HG02678 (cell line): ENCODE measurements at regions not wholly inside any gene's neighbourhood (a gene's known extent, or its start where the extent isn't known, plus 50 kb on each side); places are given as distances from the start of the nearest gene placed in this dataset.
"Not testable (repeated sequence)": the region's sequence is repeated elsewhere in the genome, so short reads cannot be mapped to it uniquely, and the experiment has no call there.

Experiments
- ATAC-seq: cut with Tn5 transposase; IDR thresholded peaks from one replicate; pipeline ENCODE4 v1.9.1; 2021; ENCODE audit warnings: mild to moderate bottlenecking, moderate library complexity; ENCODE audit not compliant: unreplicated experiment

DNA sequence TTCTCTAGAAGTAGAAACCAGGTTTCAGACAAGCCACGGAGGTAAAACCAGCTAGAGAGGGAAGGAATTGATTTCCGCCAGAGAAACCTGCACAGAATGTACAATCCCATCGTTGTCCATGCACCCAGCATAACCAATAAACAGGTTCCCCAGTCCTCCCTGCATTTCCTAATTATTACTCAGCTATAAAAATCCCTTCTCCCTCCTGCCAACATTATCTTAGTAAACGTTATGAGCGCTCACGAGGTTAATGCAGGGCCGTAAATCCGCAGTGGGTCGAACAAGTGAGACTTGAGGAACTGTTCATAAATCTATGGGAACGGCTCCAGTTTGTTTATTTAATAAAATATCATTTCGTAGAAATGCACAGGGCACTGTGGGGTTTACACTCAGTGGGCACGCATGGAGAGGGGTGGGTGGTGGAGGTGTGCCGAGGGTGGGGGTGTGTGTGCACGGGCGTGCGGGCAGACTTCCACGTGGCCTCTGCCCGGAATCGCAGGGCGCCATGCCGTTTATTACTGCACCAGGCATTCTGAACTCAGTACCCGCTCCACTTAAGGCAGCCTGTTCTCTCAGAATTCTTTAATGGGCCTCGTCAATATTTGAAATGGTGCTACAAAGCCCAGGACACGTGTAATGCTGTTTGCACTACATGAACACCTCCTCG, 257.3 kb downstream of the MIAT start:
- ATAC-seq, result no peak

DNA sequence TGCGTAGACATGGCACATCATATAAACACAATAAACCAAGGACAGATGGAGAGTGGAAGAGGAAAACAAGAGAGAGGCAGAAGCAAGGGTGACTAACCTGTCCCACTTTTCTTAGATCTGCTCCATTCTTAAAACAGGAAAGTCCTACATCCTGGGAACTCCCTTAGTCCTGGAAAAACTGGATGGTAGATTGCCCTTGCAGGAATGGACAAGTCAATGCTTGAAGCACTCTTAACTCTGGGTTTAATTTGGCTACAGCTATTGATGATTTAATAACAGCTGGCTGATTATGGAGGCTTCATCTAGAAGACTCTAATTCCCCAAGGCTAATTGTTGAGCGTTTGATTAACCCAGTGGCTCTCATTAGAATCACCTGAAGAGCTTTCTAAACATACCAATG, 258.8 kb downstream of the MIAT start:
- ATAC-seq, result no peak

DNA sequence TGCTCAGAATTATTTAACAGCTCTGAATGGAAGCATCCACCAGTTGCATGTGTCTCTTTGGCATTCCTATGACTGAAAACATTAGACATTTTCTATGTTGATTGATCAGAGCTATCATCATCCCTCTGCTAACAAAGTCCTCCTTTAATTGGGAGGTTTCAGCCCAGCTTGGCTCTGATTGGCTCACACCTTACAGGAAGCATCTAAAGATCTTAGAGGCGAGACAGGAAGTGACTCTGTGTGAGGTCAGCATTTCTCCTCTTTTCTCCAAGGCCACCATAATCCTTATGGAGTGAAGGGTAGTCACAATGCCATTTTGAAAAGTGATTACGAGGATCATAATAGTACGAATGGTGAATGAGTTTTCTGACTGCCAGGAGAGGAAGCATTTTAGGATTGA, 260.8 kb downstream of the MIAT start:
- ATAC-seq, result no peak

DNA sequence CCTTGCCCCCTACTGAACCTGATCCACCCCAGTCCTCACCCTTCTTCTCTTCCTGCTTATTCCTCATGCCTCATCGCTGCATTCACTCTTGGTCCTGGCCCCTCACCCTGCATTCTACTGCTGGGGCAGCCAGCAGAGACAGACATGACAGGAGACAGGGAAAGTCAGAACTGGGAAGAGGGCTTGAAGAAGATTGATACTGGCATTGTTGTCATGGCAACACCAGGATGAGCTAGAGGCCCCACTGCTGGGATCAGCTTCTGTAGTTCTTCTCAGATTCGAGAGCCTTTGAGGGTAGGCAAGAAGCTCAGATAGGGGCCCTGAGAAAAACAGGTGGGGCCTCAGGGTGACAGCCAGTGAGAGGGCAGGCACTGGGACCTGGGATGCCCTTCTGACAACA, 264.3 kb downstream of the MIAT start:
- no peak for ATAC-seq

DNA sequence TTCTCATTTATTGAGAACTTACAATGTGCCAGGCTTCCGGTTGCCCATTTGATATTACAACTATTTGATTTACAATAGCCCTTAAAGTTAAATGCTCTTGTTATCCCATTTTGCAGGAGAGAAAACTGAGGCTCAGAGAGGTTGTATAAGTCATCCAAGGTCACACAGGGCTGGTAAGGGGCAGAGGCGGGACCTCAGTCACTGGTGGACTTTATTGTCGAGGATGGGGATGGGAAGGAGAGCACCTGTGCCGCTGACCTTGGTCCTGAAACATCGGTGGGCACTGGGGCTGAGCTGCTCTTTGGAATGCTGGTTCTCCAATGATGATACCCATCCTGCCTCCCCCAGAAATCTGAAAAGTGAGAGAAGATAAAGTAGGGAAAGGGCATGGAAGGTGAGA, 265.4 kb downstream of the MIAT start:
- ATAC-seq, result no peak

DNA sequence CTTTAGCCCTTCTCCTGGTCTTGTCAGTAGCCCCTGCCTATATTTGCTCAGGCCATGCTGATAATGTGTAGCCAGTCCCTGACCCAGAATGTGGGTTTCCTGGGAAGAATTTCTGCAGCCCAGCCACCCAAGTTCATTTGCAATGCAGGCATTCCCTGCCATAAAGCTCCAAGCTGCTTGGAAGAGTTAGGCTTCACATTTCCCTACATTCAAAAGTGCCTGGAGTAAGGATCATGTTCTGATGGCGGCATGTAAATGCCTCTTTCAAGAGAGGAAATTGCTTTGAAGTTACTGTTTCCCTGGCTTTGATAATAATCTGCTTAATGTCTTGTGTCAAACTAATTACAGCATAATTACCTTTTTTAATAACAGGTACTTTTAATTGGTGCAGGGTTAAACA, 266.1 kb downstream of the MIAT start:
- ATAC-seq, result no peak

DNA sequence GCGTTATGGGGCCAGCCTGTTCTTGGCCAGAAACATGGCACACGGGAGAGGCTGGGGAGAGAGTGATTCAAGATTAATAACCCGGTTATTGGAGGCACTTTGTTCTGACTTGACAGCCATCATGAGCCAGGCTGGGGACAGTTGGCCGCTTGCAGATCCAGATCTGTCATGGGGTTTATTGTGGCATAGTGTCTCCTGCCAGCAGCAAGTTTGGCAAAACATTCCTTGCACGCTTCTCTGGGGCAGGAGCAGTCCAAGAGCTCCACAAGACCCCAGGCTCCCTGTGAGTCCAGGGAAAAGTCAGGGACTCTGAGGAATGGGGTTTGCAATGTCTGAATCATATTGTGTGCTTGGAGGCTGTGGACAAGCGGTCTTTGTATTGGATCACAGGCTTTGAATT, 270.4 kb downstream of the MIAT start:
- ATAC-seq, result no peak

DNA sequence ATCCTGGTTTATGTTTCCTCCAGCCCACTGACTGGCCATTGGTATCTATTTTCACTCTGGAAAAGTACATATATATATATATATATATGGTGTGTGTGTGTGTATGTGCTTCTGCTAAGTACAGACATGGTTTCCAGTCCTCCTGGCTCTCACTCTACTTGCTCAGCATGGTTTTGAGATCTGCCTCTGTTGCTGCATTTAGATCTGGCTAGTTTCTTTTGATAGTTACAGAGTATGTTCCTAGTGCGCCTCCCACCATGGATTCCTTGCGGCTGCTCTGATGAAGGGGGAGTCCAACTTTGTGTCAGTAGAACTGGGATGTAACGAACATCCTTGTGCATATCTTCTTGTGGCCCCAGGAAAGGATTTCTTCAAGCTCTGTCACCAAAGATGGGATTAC, 274.1 kb downstream of the MIAT start:
- ATAC-seq, result no peak

DNA sequence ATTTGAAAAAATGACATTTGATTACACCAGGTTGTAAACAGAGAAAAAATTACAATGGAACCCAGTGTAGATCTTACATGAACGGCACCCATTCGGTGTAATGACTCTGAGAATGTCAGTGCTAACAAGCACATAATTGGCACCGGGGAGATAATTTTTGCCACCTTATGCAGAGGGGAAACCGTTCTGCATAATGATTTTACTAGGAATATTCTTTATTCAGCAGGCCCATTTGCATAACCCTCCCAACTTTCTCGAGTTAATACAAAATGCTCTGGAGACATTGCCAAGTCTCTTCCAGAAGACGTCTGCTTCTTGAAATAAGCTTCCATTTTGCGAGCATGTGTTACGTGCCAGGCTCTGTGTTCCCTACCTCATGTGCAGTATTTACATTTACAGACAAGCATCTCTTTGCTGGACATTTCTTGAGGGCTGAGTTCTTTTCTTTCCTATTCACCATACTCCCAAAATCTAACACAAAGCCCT, 275.8 kb downstream of the MIAT start:
- ATAC-seq, result no peak

DNA sequence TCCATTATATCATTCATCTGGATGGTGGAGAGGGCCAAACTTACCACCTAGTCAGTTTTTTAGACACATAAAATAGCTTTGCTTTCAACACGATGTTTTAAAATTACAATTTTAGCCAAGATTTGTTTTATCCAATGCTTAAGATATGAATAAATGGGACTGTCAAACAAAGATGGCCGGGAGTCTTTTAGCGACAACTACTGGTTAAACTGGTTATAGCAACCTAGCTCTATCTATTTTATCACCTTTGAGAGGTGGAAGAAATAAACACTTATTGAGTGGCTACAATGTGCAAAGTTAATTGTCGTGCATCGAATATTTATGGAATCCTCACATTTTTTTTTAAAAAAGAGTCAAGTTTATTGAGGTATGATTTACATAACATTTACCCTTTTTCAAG, 279.8 kb downstream of the MIAT start:
- ATAC-seq, result no peak

DNA sequence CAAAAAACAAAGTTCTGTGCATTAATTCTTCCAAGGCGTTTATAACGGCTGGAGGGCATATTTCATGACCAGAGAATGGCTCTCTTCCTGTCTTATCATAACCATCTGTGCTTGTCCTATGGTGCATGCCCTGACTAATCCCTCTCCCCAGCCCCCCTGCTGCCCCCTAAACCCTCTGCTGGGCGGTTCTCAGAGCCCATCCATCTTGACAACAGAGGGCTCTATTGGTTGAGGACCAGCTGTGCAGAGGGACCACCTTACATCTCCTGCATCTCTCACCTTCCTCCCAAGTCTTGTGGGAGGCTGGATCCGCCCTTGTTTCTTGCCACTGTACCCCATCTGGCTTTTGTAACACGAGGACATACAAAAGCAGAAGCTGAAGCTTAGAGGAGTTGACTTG, 282.1 kb downstream of the MIAT start:
- ATAC-seq, result no peak

DNA sequence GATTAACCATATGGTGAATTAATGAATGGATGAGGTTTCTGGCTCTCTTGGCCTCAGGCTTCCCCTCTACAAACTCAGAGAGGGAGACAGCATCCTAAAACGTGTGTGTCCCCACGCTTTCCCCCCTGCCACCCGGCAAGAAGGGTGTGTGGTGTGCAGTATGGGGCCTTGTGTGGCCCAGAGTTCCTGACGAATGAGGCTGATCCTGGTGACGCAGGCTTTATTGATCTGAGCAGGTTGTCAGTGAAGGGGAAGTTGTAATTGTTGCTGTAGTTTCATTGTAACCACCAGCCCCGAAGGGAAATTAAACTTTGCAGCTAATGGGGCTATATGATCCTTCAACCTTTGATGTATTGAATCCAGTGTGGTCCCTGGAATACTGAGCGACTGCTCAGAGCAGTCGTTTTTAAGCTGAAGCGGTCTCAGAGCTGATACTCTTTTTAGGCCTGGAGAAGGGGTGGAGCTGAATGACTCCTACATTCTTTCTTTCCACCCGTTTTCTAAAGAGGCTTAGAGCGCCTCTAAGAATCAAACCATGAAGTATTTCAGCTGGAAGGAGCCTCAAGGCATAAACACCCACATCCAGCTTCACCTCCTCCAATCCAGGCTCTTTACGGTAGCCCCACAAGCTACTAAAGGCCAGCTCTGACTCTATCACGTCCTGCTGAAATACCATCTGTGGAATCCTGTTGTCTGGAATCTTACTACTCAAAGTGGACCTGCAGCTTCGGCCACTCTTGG, 284.7 kb downstream of the MIAT start:
- no peak for ATAC-seq

DNA sequence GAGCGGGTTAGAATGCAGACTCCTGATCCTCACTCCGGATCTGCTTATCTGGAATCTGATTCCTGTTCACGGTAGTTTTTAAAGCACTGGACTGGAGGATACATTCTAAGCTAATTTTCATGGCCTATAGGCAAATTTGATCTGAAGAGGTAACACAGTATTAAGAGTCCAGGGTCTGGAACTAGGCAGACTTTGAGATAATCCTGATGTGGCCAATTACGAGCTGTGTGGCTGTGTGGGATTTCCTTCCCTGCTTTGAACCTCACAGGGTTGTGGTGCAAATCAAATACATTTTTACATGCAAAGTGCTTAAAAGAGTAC, 285.2 kb downstream of the MIAT start:
- ATAC-seq, result no peak

DNA sequence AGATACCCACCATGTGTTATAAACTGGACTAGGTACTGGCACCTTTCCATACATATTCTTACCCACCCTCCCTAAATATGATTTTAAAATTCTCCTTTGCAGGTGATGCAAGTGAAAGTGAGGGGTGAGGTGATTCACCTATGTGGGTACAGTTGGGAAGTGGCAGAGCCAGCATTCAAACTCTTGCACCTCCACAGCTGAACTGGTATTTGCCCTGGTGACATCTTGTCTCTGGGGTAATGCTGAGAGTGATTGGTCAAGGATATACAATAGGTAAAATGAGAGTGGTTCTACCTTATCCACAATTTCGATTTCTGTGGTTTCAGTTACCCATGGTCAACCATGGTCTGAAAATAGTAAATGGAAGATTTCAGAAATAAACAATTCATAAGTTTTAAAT, 288.2 kb downstream of the MIAT start:
- no peak for ATAC-seq

DNA sequence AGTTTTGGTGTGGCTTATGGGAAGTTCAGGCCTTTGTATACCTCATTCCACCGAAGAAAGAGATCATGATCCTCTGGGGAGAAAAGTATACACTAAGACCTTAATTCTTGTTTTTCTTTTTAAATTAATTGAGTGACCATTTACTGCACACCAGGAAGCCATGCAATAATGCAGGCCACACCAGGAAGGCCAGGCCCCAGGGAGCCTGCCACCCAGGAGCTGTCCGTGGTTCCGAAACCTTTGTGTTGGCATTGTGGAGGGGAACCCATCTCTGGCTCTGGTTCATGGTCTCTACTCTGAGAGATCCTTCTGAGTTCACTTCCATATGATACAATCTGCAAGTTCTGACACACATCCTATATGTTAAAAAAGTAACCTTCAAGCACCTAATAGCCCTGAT, 291.8 kb downstream of the MIAT start:
- no peak for ATAC-seq

DNA sequence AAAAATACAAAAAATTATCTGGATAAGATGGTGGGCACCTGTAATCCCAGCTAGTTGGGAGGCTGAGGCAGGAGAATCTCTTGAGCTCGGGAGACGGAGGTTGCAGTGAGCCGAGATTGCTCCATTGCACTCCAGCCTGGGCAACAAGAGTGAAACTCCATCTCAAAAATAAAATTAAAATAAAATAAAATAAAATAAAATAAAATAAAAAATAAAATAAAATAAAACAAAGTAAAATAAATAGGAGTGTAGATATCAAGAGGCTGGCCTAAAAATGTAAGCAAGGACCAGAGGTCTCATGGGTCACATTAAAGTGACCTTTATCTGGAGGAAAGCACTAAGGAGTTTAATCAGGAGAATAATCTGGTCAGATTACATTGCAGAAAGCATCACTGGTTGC, 293.8 kb downstream of the MIAT start:
- ATAC-seq, result not testable (repeated sequence)

DNA sequence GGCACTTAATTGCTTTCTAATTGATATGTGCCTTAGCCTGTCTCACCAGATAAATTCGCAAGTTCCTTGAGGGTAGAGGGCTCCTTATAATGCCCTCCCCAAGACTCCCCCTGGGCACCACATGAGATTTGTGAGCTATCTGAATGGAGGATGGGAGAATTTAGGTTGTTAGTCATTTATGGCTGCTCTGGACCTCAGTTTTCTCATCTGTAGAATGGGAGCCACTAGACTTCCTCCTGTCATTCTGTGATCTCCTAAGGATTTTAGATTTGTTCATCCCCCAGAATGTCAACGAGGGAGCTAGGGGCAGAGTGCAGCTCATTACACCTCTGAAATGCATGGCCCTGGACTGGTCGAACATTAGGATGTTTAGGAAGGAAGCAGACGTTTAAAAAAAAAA, 294.6 kb downstream of the MIAT start:
- ATAC-seq, result no peak

DNA sequence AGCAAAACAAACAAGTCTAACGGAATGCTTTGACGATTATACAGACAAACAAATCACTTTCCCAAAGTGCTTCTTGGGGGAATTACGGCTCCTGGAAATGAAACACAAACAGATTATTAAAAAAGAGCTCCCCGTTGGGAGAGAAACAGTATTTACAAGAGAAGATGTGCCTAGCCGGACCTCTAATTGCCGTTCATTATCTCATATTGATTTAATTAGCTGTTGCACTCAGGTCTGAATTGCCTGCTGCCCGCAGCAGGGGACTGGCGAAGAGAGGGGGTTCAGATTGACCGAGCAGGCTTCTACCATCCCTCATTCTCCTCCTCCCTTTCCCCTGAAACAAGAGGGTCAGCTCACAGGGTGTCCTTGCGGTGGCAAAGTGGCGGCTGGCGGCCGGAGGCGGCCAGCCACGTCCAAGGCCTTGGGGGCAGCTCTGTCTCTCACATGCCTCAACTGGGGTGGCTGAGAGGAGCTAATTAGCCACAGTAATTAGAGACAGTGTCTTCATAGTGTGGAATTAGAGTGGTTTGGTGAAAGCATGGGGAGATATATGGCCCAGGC, 295.1 kb downstream of the MIAT start:
- no peak for ATAC-seq

DNA sequence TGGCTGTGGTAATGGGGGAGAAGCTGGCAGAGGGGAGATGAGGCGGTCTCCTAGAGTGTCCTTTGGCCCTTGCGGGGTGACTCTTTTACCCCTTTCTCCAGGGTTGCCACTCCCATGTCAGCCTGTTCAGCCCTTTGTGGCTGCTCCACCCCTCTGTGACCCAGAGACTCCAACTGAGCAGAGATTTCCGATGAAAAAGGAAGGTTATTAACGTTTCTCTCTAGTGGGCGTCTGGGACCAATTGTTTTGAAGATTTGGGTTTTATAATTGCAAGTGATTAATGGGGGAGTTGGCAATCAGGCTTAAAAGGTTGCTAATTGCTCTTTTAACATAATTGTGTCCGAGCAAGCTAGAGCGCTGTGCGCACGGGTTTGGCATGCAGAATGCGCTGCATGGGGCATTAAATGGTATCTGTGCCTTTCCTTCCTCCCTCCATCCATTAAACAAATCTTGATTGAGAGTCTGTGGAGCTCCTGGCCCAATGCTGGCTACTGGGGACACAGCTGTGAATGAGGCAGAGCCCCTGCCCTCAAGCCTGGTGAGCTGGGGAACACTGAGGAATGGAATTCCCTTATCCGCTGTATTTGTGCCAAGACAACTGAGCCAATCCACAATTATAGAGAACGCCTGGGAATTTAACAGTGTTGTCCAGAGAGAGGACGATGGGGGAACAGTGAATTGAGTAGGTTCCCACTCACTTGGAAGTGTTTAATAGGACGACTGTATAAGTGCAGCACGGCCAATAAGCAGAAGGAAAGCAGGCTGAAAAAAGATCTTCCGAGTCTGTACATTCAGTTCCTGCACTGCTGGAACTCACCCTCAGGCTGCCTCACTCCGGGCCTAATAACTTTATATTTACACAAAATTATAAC, 295.9 kb downstream of the MIAT start:
- ATAC-seq, result no peak

DNA sequence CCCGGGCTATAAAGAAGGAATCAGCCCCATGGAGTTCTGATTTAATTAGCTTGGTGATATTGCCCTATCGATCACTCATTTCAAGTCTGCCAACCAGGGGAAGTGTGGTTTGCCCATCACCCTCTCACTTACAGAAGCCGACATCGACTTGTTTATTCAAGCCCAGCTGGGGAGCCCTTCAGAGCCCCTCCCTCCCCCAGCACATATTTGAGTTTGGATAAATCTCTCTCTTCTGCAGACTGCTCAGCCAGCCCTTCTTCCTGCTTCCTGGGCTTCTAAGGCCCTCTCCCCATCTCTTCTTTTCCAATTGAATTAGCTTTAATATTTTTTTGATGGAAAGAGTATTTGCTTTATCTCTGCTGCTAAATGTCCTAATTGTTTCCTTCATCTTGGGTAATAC, 299.0 kb downstream of the MIAT start:
- ATAC-seq, result no peak

DNA sequence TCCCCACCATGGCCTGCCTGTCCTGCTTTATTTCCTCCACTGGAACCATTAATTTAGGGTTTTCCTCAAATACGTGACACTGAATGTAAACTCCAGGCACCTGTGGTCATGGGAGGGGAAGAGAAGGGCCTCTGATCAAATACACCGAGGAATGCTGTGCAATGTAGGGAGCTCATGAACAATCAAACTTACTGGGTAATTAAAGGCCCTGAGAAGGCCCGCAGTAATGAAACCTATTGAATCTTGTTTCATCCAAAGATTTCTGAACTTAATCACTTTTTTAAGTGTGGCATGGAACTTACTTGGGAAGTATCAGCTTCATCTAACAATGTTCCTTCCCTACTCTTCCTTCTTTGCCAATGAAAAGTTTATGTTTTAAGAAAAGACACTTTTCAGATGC, 299.8 kb downstream of the MIAT start:
- ATAC-seq, result no peak

DNA sequence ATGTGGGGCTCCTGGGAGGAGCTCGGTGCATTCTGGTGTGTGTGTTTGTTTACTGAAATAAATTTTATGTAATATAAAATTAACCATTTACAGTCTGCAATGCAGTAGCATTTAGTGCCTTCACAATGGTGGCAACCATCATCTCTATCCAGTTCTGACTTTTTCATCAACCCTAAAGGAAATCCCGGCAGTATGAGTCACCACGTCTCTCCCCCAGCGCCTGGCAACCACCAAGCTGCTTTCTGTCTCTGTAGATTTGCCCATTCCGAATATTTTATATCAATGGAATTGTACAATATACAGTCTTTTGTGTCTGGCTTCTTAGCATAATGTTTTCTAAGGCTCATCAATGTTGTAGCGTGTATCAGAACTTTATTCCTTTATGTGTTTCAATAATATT, 300.5 kb downstream of the MIAT start:
- ATAC-seq, result no peak
